Caco-2 (cell line): ENCODE measurements at regions not wholly inside any gene's neighbourhood (a gene's known extent, or its start where the extent isn't known, plus 50 kb on each side); places are given as distances from the start of the nearest gene placed in this dataset.
"Not testable (repeated sequence)": the region's sequence is repeated elsewhere in the genome, so short reads cannot be mapped to it uniquely, and the experiment has no call there.

Source experiments
- BruUV-seq: library from RNA; stranded (reverse); fragments of 400-500 nt; replicated peaks from 2 replicates; lab custom pipeline; 2021; lab: Mats Ljungman, UMichigan
- CTCF ChIA-PET: fragments of 300-600 bp; sonication (Branson Sonifier 250); formaldehyde crosslinking; loops from one replicate; lab custom pipeline; 2022; ENCODE audit warnings: antibody characterized with exemption; lab: Charles Lee
- POLR2A ChIA-PET: fragments of 300-600 bp; sonication (Branson Sonifier 250); formaldehyde crosslinking; loops from one replicate; lab custom pipeline; 2022; ENCODE audit warnings: antibody characterized with exemption; lab: Charles Lee
- DNase-seq, 2 experiments: peaks; one replicate each; pipeline versions ENCODE4 v3.0.0 to v3.0.0-alpha.2; 2020 to 2022
- H3K27me3 ChIP-seq: replicated peaks from 2 replicates; pipeline ENCODE4 v1.6.0; 2011; ENCODE audit warnings: low read length; ENCODE audit not compliant: control insufficient read depth, insufficient read depth
- H3K36me3 ChIP-seq: 2 replicates; pipeline ENCODE4 v1.5.1; 2011; ENCODE audit warnings: low read length; ENCODE audit not compliant: control insufficient read depth, insufficient read depth
- H3K4me1 ChIP-seq: fragments of 250-450 bp; sonication (Bioruptor Pico); 2 replicates; pipeline ENCODE4 v1.5.1; 2020; ENCODE audit warnings: mild to moderate bottlenecking
- H3K4me3 ChIP-seq: 2 replicates; pipeline ENCODE4 v1.5.1; 2011; ENCODE audit warnings: low read depth, mild to moderate bottlenecking, control low read depth, low read length
- H3K9me3 ChIP-seq: fragments of 250-450 bp; sonication (Bioruptor Pico); 2 replicates; pipeline ENCODE4 v1.5.1; 2020; ENCODE audit warnings: mild to moderate bottlenecking, moderate library complexity
- H3K27ac Mint-ChIP-seq: one replicate; pipeline ENCODE4 v1.8.0; 2022; ENCODE audit warnings: mixed read lengths; ENCODE audit not compliant: unreplicated experiment
- H3K27me3 Mint-ChIP-seq: one replicate; pipeline ENCODE4 v1.8.0; 2022; ENCODE audit warnings: mixed read lengths; ENCODE audit not compliant: insufficient read depth, unreplicated experiment
- H3K36me3 Mint-ChIP-seq: one replicate; pipeline ENCODE4 v1.8.0; 2022; ENCODE audit warnings: mild to moderate bottlenecking, mixed read lengths; ENCODE audit not compliant: insufficient read depth, unreplicated experiment
- H3K4me1 Mint-ChIP-seq: one replicate; pipeline ENCODE4 v1.8.0; 2022; ENCODE audit warnings: low read depth, mixed read lengths; ENCODE audit not compliant: unreplicated experiment
- H3K4me3 Mint-ChIP-seq: one replicate; pipeline ENCODE4 v1.8.0; 2022; ENCODE audit warnings: mild to moderate bottlenecking, moderate library complexity, mixed read lengths; ENCODE audit not compliant: unreplicated experiment
- H3K9me3 Mint-ChIP-seq: one replicate; pipeline ENCODE4 v1.8.0; 2022; ENCODE audit warnings: mixed read lengths; ENCODE audit not compliant: unreplicated experiment
- CTCF ChIP-seq, 2 experiments: fragments of 200-600 bp in 1 of 2; IDR thresholded peaks; 1 replicate in 1 of 2; 2 replicates in 1 of 2; pipeline versions ENCODE4 v1.5.1 to v1.8.0; 2011 to 2022; ENCODE audit warnings: antibody characterized with exemption in 1 of 2, control low read depth in 1 of 2, inconsistent platforms in 1 of 2, low read depth in 1 of 2, low read length in 1 of 2, mild to moderate bottlenecking in 1 of 2, moderate library complexity in 1 of 2; ENCODE audit not compliant: insufficient read depth in 1 of 2, severe bottlenecking in 1 of 2, unreplicated experiment in 1 of 2
- intact Hi-C: fragments of 100-400 bp; cut with micrococcal nuclease; formaldehyde crosslinking; loops from one replicate; pipeline ENCODE4 v1.10.0; 2022; ENCODE audit not compliant: unreplicated experiment

- Histone ChIP-seq H3K4me3 (no peak overlapping the region), H3K4me1 (no peaks in the 10 kb centered on the region), H3K36me3 (no peaks in the 10 kb centered on the region), H3K9me3 (no peaks in the 10 kb centered on the region), H3K27me3 (no peaks in the 10 kb centered on the region)
- Mint-ChIP-seq H3K4me1 (no peaks in the 10 kb centered on the region), H3K36me3 (no peaks in the 10 kb centered on the region), H3K9me3 (no peaks in the 10 kb centered on the region), H3K27ac (no peak overlapping the region), H3K4me3 (no peak overlapping the region), H3K27me3 (peaks cover 15% of the 10 kb centered on the region)
- BruUV-seq: no TSS peak
- intact Hi-C loops: no loop called here
- DNase-seq: no peak
- CTCF ChIA-PET: no interaction called here
- POLR2A ChIA-PET: no interaction called here
- TF ChIP-seq CTCF (IDR thresholded peaks at IDR 0.05; ENCODE audit: insufficient read depth in 1 of 2, low read depth in 1 of 2, low read length in 1 of 2, severe bottlenecking in 1 of 2, unreplicated experiment in 1 of 2): no peak
These were observed 61.5 kb downstream of the PRDM13 start for GRCh38 chr6:99668036-99668705.

- Mint-ChIP-seq H3K4me3 (no peak overlapping the region), H3K9me3 (no peaks in the 10 kb centered on the region), H3K36me3 (no peaks in the 10 kb centered on the region), H3K27me3 (peaks cover 3% of the 10 kb centered on the region), H3K27ac (no peak overlapping the region), H3K4me1 (no peaks in the 10 kb centered on the region)
- no peak for DNase-seq
- Histone ChIP-seq H3K36me3 (no peaks in the 10 kb centered on the region), H3K4me3 (no peak overlapping the region), H3K27me3 (no peaks in the 10 kb centered on the region), H3K9me3 (no peaks in the 10 kb centered on the region), H3K4me1 (no peaks in the 10 kb centered on the region)
- CTCF ChIA-PET: no interaction called here
- POLR2A ChIA-PET: no interaction called here
- no TSS peak for BruUV-seq
- no peak for TF ChIP-seq CTCF (IDR thresholded peaks at IDR 0.05; ENCODE audit: insufficient read depth in 1 of 2, low read depth in 1 of 2, low read length in 1 of 2, severe bottlenecking in 1 of 2, unreplicated experiment in 1 of 2)
- intact Hi-C loops: no loop called here
These were observed 83.5 kb downstream of the PRDM13 start for GRCh38 chr6:99689916-99690685.

- H3K9me3 ChIP-seq, H3K4me1 Mint-ChIP-seq, H3K4me1 ChIP-seq, intact Hi-C loops, POLR2A ChIA-PET, CTCF ChIA-PET, H3K36me3 Mint-ChIP-seq, H3K4me3 ChIP-seq, H3K36me3 ChIP-seq, BruUV-seq, H3K4me3 Mint-ChIP-seq, H3K9me3 Mint-ChIP-seq, DNase-seq, H3K27ac Mint-ChIP-seq, H3K27me3 ChIP-seq: not testable (repeated sequence)
- H3K27me3 Mint-ChIP-seq: peaks cover 37% of the 10 kb centered on the region
These were observed 95.7 kb downstream of the PRDM13 start for GRCh38 chr6:99702287-99702686.
